HEK293T (cell line): ENCODE measurements at regions not wholly inside any gene's neighbourhood (a gene's known extent, or its start where the extent isn't known, plus 50 kb on each side); places are given as distances from the start of the nearest gene placed in this dataset.

ENCODE experiments used
- ARNT ChIP-seq: fragments of 450-650 bp; IDR thresholded peaks from 2 replicates; pipeline ENCODE4 v1.6.1; 2017; ENCODE audit warnings: mild to moderate bottlenecking
- BHLHE40 ChIP-seq: fragments of 450-650 bp; IDR thresholded peaks from 2 replicates; pipeline ENCODE4 v1.6.1; 2016; ENCODE audit warnings: mild to moderate bottlenecking, moderate library complexity, borderline replicate concordance
- ELF4 ChIP-seq: fragments of 450-650 bp; IDR thresholded peaks from 2 replicates; pipeline ENCODE4 v1.6.1; 2017; ENCODE audit warnings: antibody characterized with exemption
- FOXA1 ChIP-seq: fragments of 450-650 bp; IDR thresholded peaks from 2 replicates; pipeline ENCODE4 v1.6.1; 2016; ENCODE audit warnings: mild to moderate bottlenecking
- FOXK2 ChIP-seq: fragments of 450-650 bp; IDR thresholded peaks from 2 replicates; pipeline ENCODE4 v1.6.1; 2016; ENCODE audit warnings: mild to moderate bottlenecking
- FOXM1 ChIP-seq: fragments of 450-650 bp; IDR thresholded peaks from 2 replicates; pipeline ENCODE4 v1.6.1; 2017; ENCODE audit warnings: mild to moderate bottlenecking, borderline replicate concordance
- LEF1 ChIP-seq: fragments of 450-650 bp; IDR thresholded peaks from 2 replicates; pipeline ENCODE4 v1.6.1; 2017; ENCODE audit warnings: mild to moderate bottlenecking, borderline replicate concordance
- NFRKB ChIP-seq: fragments of 450-650 bp; IDR thresholded peaks from 2 replicates; pipeline ENCODE4 v1.6.1; 2016; ENCODE audit warnings: mild to moderate bottlenecking, moderate library complexity
- SP1 ChIP-seq: fragments of 450-650 bp; IDR thresholded peaks from 2 replicates; pipeline ENCODE4 v1.6.1; 2017
- SUZ12 ChIP-seq: fragments of 450-650 bp; IDR thresholded peaks from 2 replicates; pipeline ENCODE4 v1.6.1; 2016; ENCODE audit warnings: mild to moderate bottlenecking
- TARDBP ChIP-seq: fragments of 450-650 bp; IDR thresholded peaks from 2 replicates; pipeline ENCODE4 v1.6.1; 2016
- ZNF384 ChIP-seq: fragments of 450-650 bp; IDR thresholded peaks from 2 replicates; pipeline ENCODE4 v1.6.1; 2016
- TF ChIP-seq, protein P1 (sequence below): fragments of 450-650 bp; IDR thresholded peaks from 2 replicates; pipeline ENCODE4 v1.6.1; 2016

GRCh38 chr13:105349082-105349723 is 1186.3 kb downstream of the EFNB2 start:
- no peak for TF ChIP-seq LEF1
- TF ChIP-seq ARNT: no peak
- no peak for TF ChIP-seq NFRKB
- no peak for TF ChIP-seq FOXK2
- no peak for TF ChIP-seq ZNF384
- no peak for TF ChIP-seq FOXM1
- TF ChIP-seq BHLHE40: no peak
- no peak for TF ChIP-seq FOXA1
- no peak for TF ChIP-seq SUZ12
- TF ChIP-seq TARDBP: no peak
- TF ChIP-seq ELF4: no peak
- no peak for TF ChIP-seq SP1
- TF ChIP-seq, protein P1, sequence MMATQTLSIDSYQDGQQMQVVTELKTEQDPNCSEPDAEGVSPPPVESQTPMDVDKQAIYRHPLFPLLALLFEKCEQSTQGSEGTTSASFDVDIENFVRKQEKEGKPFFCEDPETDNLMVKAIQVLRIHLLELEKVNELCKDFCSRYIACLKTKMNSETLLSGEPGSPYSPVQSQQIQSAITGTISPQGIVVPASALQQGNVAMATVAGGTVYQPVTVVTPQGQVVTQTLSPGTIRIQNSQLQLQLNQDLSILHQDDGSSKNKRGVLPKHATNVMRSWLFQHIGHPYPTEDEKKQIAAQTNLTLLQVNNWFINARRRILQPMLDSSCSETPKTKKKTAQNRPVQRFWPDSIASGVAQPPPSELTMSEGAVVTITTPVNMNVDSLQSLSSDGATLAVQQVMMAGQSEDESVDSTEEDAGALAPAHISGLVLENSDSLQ: no peak
